ENCODE measurements at regions not wholly inside any gene's neighbourhood (a gene's known extent, or its start where the extent isn't known, plus 50 kb on each side); places are given as distances from the start of the nearest gene placed in this dataset.

DNA sequence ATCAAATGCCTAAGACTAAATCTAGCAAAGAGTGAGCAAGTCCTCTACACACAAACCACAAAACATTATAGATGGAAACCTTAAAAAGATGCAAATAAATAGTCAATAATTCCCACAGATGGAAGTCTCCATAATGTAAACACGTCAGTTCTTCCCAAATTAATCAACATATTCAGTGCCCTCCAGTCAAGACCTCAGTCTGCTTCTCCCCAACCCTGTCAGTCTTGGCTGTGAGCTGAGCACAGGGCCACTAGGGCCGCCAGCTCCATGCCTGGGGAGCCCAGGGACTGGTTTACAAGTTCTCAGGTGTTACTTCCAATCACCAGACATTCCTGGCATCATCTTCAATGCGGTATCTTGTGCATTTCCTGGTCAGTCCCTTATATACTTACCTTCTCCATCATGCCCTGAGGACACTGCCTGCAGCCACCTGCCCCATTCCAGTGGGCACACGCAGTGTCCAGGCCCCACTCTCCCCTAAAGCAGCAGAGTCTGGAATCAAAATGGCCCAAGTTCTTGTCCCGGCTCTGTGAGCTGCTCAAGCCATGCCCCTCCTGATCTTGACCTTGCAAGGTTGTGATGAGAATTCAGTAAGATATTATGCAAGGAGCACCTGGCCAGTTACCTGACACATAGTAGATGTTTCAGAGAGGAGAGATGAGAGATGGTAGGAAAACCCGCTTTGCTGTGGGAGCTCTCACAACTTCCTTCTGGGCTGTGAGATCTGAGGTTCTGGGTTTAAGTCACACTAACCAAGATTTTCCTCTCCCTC lies 207.9 kb upstream of the RAB6C start:
- TF ChIP-seq, protein P1, sequence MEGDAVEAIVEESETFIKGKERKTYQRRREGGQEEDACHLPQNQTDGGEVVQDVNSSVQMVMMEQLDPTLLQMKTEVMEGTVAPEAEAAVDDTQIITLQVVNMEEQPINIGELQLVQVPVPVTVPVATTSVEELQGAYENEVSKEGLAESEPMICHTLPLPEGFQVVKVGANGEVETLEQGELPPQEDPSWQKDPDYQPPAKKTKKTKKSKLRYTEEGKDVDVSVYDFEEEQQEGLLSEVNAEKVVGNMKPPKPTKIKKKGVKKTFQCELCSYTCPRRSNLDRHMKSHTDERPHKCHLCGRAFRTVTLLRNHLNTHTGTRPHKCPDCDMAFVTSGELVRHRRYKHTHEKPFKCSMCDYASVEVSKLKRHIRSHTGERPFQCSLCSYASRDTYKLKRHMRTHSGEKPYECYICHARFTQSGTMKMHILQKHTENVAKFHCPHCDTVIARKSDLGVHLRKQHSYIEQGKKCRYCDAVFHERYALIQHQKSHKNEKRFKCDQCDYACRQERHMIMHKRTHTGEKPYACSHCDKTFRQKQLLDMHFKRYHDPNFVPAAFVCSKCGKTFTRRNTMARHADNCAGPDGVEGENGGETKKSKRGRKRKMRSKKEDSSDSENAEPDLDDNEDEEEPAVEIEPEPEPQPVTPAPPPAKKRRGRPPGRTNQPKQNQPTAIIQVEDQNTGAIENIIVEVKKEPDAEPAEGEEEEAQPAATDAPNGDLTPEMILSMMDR (IDR thresholded peaks at IDR 0.05; ENCODE audit: insufficient read depth, low read depth, low read length): no peak
- DNase-seq (ENCODE audit: low read depth): no peak
- H3K4me3 ChIP-seq (ENCODE audit: low read depth, low read length): no peak overlapping the region

DNA sequence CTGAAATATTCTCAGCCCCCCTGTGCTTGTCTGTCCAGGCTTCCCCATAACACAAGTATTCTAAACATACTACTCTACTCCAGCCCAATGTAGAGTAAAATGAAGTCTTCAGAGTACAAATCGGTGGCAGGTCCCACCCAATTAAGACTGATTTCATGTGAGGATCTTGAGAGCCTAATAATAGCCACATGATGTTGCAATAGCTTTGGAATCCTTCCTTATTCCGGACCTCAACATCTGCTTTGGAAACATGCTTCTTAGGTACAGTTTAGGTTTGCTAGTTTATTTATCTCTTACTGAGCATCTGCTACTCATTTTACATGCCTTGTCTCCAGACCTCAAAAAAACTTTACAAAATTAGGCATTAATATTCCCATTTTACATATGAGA lies 207.3 kb upstream of the RAB6C start:
- TF ChIP-seq, protein P1 (IDR thresholded peaks at IDR 0.05; ENCODE audit: insufficient read depth, low read depth, low read length): no peak
- no peak overlapping the region for H3K4me3 ChIP-seq (ENCODE audit: low read depth, low read length)
- DNase-seq (ENCODE audit: low read depth): no peak

DNA sequence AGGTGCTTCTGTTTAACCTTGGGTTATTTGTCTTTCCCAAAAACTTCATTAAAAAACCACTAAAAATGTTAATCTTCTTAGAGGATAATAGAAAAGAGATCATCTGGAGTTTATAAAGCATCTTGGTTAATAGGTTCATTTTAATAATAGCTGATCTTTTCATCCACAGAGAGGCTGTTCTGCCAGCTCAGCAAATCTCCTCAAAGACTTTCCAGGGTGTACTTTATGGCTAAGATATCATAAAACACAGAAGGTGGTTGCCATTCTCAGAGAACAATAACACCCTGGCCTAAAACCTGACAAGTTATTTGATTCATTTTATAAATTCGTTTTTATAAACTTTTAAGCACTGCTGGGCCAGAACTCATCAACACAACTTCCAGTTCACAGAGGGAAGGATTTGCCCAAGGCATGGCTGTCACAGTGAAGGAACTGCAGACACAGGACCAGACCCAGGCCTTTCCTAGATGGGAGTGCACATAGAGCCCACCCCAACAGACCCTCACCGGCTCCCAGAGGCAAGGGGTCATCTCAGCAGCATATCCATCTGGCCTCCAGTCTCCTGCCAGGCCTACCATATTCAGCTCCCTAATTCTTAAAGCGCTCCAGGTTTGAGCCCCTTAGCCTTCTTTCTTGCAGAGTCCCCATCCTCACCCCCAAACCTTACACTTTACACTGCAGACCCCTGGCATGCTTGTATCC lies 203.4 kb upstream of the RAB6C start:
- TF ChIP-seq, protein P1 (IDR thresholded peaks at IDR 0.05; ENCODE audit: insufficient read depth, low read depth, low read length): no peak
- no peak for DNase-seq (ENCODE audit: low read depth)
- H3K4me3 ChIP-seq (ENCODE audit: low read depth, low read length): no peak overlapping the region

DNA sequence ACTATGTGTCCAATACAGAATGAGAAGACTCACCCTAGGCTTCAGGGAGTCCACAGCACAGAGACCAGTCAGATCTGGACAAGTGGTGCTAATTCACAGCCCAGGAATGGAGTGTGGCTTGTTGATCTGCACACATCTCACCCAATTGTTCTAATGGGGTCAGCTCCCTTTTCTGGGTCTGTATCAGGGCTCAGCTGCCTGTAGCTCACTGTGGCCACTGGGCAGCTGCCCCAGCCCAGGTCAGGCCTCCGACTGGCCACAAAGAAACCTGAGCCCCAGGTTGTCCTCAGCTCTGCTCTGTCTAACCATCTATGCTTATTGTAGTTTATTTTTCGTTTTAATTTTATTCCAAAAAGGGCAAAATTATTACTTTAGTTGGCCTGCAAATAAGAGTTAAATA lies 202.3 kb upstream of the RAB6C start:
- DNase-seq (ENCODE audit: low read depth): no peak
- TF ChIP-seq, protein P1 (IDR thresholded peaks at IDR 0.05; ENCODE audit: insufficient read depth, low read depth, low read length): no peak
- no peak overlapping the region for H3K4me3 ChIP-seq (ENCODE audit: low read depth, low read length)

DNA sequence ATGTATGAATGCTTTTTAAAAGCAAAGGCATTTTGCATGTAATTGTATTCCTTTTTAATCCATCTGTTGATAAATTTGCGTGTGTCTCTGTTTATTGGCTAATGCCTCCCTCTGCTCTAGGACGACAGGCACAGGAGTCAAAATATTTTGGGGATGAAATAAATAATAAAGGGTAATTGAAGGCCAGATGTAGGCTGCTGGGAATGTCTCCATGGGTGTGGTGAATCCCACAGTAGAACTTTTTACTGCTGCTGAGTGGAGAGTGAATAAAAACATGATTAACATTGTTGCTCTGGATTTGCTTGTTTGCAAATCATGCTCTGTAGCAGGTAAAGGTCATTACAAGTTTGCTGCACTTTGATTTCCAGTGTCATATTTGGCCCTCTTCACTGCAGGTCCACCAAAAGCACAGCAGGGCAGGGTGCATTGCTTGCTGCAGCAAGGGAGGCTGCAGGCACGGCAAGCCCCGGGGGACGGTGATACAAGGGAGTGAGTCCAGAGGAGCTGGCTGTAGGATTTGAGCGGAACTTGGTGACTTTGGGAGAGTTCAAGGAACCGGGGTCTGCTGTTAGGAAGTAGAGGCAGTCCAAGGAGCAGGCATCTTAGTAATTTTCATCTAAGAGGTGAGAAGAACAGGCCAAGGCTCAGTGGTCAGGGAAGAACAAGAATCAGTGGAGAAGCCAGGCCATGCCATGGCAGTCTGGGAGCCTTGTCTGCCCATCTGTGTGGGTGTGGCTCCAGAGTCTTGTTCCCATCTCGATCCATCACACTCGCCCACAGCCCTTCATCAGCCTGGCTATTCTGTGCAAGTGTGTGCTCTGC lies 201.5 kb upstream of the RAB6C start:
- no peak overlapping the region for H3K4me3 ChIP-seq (ENCODE audit: low read depth, low read length)
- no peak for DNase-seq (ENCODE audit: low read depth)
- TF ChIP-seq, protein P1 (IDR thresholded peaks at IDR 0.05; ENCODE audit: insufficient read depth, low read depth, low read length): no peak

DNA sequence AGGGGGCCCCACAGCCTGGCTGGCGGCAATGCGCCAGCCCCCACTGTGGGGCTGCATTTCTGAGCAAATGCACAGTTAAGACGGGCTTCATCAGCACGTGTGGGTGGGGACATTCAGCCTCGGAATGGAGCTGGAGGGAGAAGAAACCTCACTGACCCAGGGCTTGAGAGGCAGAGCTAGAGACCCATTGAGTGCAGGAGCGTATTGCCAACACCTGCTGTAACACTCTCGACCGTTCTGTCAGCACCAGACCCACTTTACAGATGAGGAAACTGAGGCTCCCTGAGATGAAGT lies 200.9 kb upstream of the RAB6C start:
- TF ChIP-seq, protein P1 (IDR thresholded peaks at IDR 0.05; ENCODE audit: insufficient read depth, low read depth, low read length): no peak
- no peak overlapping the region for H3K4me3 ChIP-seq (ENCODE audit: low read depth, low read length)
- DNase-seq (ENCODE audit: low read depth): no peak

Data from fibroblast of villous mesenchyme (primary cell).